Neuronal stem cell (in vitro differentiated cells): ENCODE measurements at regions not wholly inside any gene's neighbourhood (a gene's known extent, or its start where the extent isn't known, plus 50 kb on each side); places are given as distances from the start of the nearest gene placed in this dataset.

Experiments used
- DNase-seq: peaks from one replicate; pipeline ENCODE4 v3.0.0-alpha.2; 2013; ENCODE audit warnings: low spot score
- H2AFZ ChIP-seq: one replicate; pipeline ENCODE4 v1.6.1; 2013; ENCODE audit warnings: mild to moderate bottlenecking, low read length, inconsistent platforms
- H2AK5ac ChIP-seq: 2 replicates; pipeline ENCODE4 v1.6.1; 2013; ENCODE audit warnings: low read depth, mild to moderate bottlenecking, inconsistent platforms, low read length, moderate library complexity, mixed read lengths
- H2BK120ac ChIP-seq: 2 replicates; pipeline ENCODE4 v1.6.1; 2013; ENCODE audit warnings: low read depth, mild to moderate bottlenecking, inconsistent platforms, low read length, moderate library complexity, mixed read lengths
- H2BK12ac ChIP-seq: one replicate; pipeline ENCODE4 v1.6.1; 2013; ENCODE audit warnings: low read length, inconsistent platforms
- H2BK15ac ChIP-seq: 2 replicates; pipeline ENCODE4 v1.6.1; 2013; ENCODE audit warnings: mild to moderate bottlenecking, low read length, inconsistent platforms, mixed read lengths
- H2BK5ac ChIP-seq: one replicate; pipeline ENCODE4 v1.6.1; 2013; ENCODE audit warnings: inconsistent platforms, mild to moderate bottlenecking, low read length, moderate library complexity
- H3K14ac ChIP-seq: one replicate; pipeline ENCODE4 v1.6.1; 2013; ENCODE audit warnings: low read length, inconsistent platforms
- H3K18ac ChIP-seq: 2 replicates; pipeline ENCODE4 v1.6.1; 2013; ENCODE audit warnings: low read length, inconsistent platforms
- H3K23ac ChIP-seq: 2 replicates; pipeline ENCODE4 v1.6.1; 2013; ENCODE audit warnings: low read depth, mild to moderate bottlenecking, mixed read lengths, low read length, inconsistent platforms; ENCODE audit not compliant: poor library complexity
- H3K27ac ChIP-seq: replicated peaks from 3 replicates; pipeline ENCODE4 v1.5.1; 2013; ENCODE audit warnings: low read length, inconsistent platforms
- H3K27me3 ChIP-seq, 3 experiments: 2 replicates each; pipeline ENCODE4 v1.6.1; 2013; ENCODE audit warnings: low read length in 3 of 3, mild to moderate bottlenecking in 2 of 3, inconsistent platforms in 1 of 3, low read depth in 1 of 3, mixed read lengths in 1 of 3, moderate library complexity in 1 of 3; ENCODE audit not compliant: control insufficient read depth in 3 of 3, insufficient read depth in 3 of 3
- H3K36me3 ChIP-seq, 2 donors: replicated peaks in 1 of 2; 2 replicates each; pipeline ENCODE4 v1.6.1; 2013; ENCODE audit warnings: low read length in 2 of 2; ENCODE audit not compliant: control insufficient read depth in 2 of 2, insufficient read depth in 2 of 2
- H3K4ac ChIP-seq: 2 replicates; pipeline ENCODE4 v1.6.1; 2013; ENCODE audit warnings: inconsistent platforms, mild to moderate bottlenecking, low read length, moderate library complexity
- H3K4me1 ChIP-seq, 2 donors: 1 replicate in 1 of 2; 2 replicates in 1 of 2; pipeline ENCODE4 v1.6.1; 2013; ENCODE audit warnings: low read length in 2 of 2, low read depth in 1 of 2; ENCODE audit not compliant: control insufficient read depth in 2 of 2, insufficient read depth in 1 of 2
- H3K4me2 ChIP-seq: one replicate; pipeline ENCODE4 v1.6.1; 2013; ENCODE audit warnings: mild to moderate bottlenecking, low read length, inconsistent platforms; ENCODE audit not compliant: insufficient read depth, poor library complexity, severe bottlenecking
- H3K4me3 ChIP-seq, 2 donors: 2 replicates each; pipeline ENCODE4 v1.5.1; 2013; ENCODE audit warnings: low read length in 2 of 2, mild to moderate bottlenecking in 2 of 2, inconsistent platforms in 1 of 2, moderate library complexity in 1 of 2
- H3K79me1 ChIP-seq: one replicate; pipeline ENCODE4 v1.6.1; 2013; ENCODE audit warnings: low read depth, mild to moderate bottlenecking, inconsistent platforms, low read length, moderate library complexity
- H3K9ac ChIP-seq: one replicate; pipeline ENCODE4 v1.6.1; 2013; ENCODE audit warnings: mild to moderate bottlenecking, low read depth, low read length, inconsistent platforms; ENCODE audit not compliant: poor library complexity
- H3K9me3 ChIP-seq, 2 donors: replicated peaks in 1 of 2; 2 replicates each; pipeline versions ENCODE3 to v1.6.1; 2013; ENCODE audit warnings: low read length in 2 of 2, mild to moderate bottlenecking in 2 of 2, inconsistent platforms in 1 of 2, low read depth in 1 of 2, mixed read lengths in 1 of 2, moderate library complexity in 1 of 2; ENCODE audit not compliant: control insufficient read depth in 2 of 2, insufficient read depth in 1 of 2
- H4K8ac ChIP-seq: one replicate; pipeline ENCODE4 v1.6.1; 2013; ENCODE audit warnings: low read depth, mild to moderate bottlenecking, inconsistent platforms, low read length, moderate library complexity
- H4K91ac ChIP-seq: one replicate; pipeline ENCODE4 v1.6.1; 2013; ENCODE audit warnings: low read length, low read depth, mild to moderate bottlenecking, inconsistent platforms; ENCODE audit not compliant: poor library complexity
- WGBS, 2 donors: extraction: QIAGEN DNeasy Blood & Tissue Kit; methylation state at CpG; one replicate each; pipeline ENCODE4 v1.1.7; 2013; ENCODE audit warnings: missing lambda C conversion rate in 2 of 2, mixed read lengths in 1 of 2; ENCODE audit not compliant: insufficient read length in 2 of 2, insufficient replicate concordance in 1 of 2; ENCODE audit errors: extremely low coverage in 2 of 2; 5-methylcytosine and 5-hydroxymethylcytosine counted together

DNA sequence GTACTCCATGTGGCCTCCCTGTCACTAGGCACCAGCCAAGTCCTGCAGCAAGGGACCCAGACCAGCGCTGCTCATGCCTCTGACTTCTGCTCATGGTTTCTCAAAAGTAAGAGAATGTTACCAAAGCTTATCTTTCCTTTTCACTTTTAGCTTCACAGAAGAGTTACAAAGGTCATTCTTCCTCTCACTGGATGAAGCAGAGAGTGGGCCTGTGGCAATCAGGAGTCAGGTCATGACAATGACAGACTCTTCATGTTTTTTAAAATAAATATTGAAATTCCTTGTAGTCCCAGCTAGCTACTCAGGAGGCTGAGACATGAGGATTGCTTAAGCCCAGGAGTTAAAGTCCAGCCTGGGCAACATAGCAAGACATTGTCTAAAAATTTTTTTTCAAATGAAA, 126.1 kb downstream of the OSR1 start:
- WGBS, 2 donors = no CpG with 5 or more reads among the region's 1 CpG
- Histone ChIP-seq H3K27ac (no peak overlapping the region), H2BK12ac (peak overlapping the region; percentile 10), H2BK5ac (no peak overlapping the region), H3K4ac (no peak overlapping the region), H3K79me1 (no peaks in the 10 kb centered on the region), H3K27me3 (no peaks in the 10 kb centered on the region), H3K18ac (no peak overlapping the region), H3K4me2 (no peak overlapping the region), H4K8ac (no peak overlapping the region), H3K4me3 (no peak overlapping the region), H2AFZ (no peak overlapping the region), H3K14ac (no peak overlapping the region), H3K9me3 (no peaks in the 10 kb centered on the region), H3K9ac (no peak overlapping the region), H2BK120ac (no peak overlapping the region), H2BK15ac (no peak overlapping the region), H3K36me3 (no peaks in the 10 kb centered on the region), H3K23ac (no peak overlapping the region), H3K4me1 (peaks cover 9 to 22% of the 10 kb centered on the region in 2 donors), H4K91ac (no peak overlapping the region), H2AK5ac (no peak overlapping the region)
- no peak for DNase-seq

DNA sequence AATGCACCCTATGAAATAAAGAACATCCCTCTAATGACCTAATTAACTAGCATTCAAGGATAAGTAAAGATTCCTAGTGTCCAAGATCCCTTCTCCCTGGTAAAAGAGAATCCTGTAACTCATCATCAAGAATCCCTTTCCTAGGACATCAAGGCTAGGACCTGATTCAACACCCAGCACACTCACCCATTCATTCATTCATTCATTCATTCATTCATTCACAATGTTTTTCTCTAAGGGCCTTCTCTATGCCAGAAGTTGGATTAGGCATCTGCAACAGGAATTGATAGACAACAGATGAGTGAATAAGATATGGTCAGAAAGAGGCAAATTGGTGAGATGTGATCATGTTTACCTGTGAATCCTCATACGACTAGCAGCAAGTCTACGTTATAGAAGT, 126.8 kb downstream of the OSR1 start:
- Histone ChIP-seq H3K23ac (no peak overlapping the region), H2AFZ (no peak overlapping the region), H2BK5ac (no peak overlapping the region), H4K91ac (no peak overlapping the region), H2AK5ac (no peak overlapping the region), H2BK120ac (no peak overlapping the region), H3K9me3 (no peaks in the 10 kb centered on the region), H3K4me3 (no peak overlapping the region), H3K4me1 (peaks cover 13 to 28% of the 10 kb centered on the region in 2 donors), H2BK15ac (no peak overlapping the region), H2BK12ac (no peak overlapping the region), H4K8ac (no peak overlapping the region), H3K4ac (no peak overlapping the region), H3K4me2 (no peak overlapping the region), H3K18ac (no peak overlapping the region), H3K27ac (no peak overlapping the region), H3K14ac (no peak overlapping the region), H3K36me3 (no peaks in the 10 kb centered on the region), H3K79me1 (no peaks in the 10 kb centered on the region), H3K9ac (no peak overlapping the region), H3K27me3 (no peaks in the 10 kb centered on the region)
- no CpG with 5 or more reads among the region's 2 CpGs for WGBS, 2 donors
- no peak for DNase-seq

DNA sequence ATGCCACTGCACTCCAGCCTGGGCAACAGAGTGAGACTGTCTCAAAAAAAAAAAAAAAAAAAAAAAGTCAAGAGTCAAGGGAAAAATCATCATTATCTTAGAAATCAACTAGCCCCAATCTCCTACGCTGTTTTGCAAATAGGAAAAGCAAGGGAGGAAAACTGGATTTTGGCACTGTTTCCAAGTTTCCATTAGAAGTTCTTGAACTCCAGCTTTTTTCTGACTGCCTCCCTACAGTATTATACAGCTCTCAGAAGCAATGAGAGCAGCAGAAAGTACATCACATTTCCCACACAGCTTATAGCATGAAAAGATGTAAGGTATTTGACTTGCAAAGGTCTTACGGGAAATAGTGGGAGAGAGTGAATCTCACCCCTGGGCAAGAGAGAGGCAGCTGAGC, 127.8 kb downstream of the OSR1 start:
- WGBS, 2 donors = no CpG with 5 or more reads among the region's 2 CpGs

DNA sequence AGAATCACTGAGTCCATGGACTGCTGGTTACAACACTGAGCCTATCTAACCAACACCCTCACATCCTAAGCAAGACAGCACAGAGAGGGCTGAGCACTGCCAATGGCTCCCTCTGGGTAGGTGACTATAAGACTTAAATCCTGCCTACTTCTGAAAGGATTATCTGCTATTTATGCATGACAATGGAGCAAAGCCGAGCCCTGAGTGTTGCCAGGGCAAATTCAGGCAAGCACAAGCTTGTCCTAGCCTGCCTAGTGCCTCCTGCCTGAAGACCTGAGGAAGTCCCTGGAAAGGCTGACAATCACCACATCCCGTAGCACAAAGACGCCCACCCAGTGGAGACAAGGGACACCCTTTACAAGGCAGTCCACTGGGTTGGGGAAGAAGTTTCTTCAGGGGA, 129.7 kb downstream of the OSR1 start:
- Histone ChIP-seq H3K79me1 (no peaks in the 10 kb centered on the region), H2BK5ac (no peak overlapping the region), H3K36me3 (no peaks in the 10 kb centered on the region), H3K4me2 (no peak overlapping the region), H3K14ac (no peak overlapping the region), H3K27ac (no peak overlapping the region), H3K4me3 (no peak overlapping the region), H3K9me3 (no peaks in the 10 kb centered on the region), H4K91ac (peak overlapping the region; percentile 7), H2AK5ac (no peak overlapping the region), H3K23ac (no peak overlapping the region), H3K18ac (no peak overlapping the region), H3K27me3 (no peaks in the 10 kb centered on the region), H3K4me1 (peaks cover 13 to 28% of the 10 kb centered on the region in 2 donors), H2BK120ac (no peak overlapping the region), H3K4ac (no peak overlapping the region), H2BK15ac (no peak overlapping the region), H4K8ac (no peak overlapping the region), H2AFZ (no peak overlapping the region), H3K9ac (no peak overlapping the region), H2BK12ac (no peak overlapping the region)
- WGBS, 2 donors = no CpG with 5 or more reads among the region's 3 CpGs
- DNase-seq = peak; percentile 31

More for the DNA sequence above, 127.8 kb downstream of the OSR1 start:
- Histone ChIP-seq H2AK5ac (no peak overlapping the region), H3K79me1 (no peaks in the 10 kb centered on the region), H3K27ac (no peak overlapping the region), H3K36me3 (no peaks in the 10 kb centered on the region), H3K27me3 (no peaks in the 10 kb centered on the region), H3K9me3 (no peaks in the 10 kb centered on the region), H4K91ac (no peak overlapping the region), H3K14ac (no peak overlapping the region), H2AFZ (no peak overlapping the region), H2BK5ac (no peak overlapping the region), H3K18ac (no peak overlapping the region), H2BK12ac (no peak overlapping the region), H2BK120ac (no peak overlapping the region), H3K4ac (no peak overlapping the region), H3K9ac (no peak overlapping the region), H4K8ac (no peak overlapping the region), H3K4me2 (no peak overlapping the region), H3K4me1 (peaks cover 13 to 28% of the 10 kb centered on the region in 2 donors), H3K23ac (no peak overlapping the region), H2BK15ac (no peak overlapping the region), H3K4me3 (no peak overlapping the region)
- no peak for DNase-seq
